ENCODE measurements at regions not wholly inside any gene's neighbourhood (a gene's known extent, or its start where the extent isn't known, plus 50 kb on each side); places are given as distances from the start of the nearest gene placed in this dataset.
"Not testable (repeated sequence)": the region's sequence is repeated elsewhere in the genome, so short reads cannot be mapped to it uniquely, and the experiment has no call there.

GRCh38 chrX:117400839-117401238 lies 715.8 kb downstream of the KLHL13 start:
- no peak for TF ChIP-seq CTCF (conservative IDR thresholded peaks at IDR 0.05; ENCODE audit: low read depth)
- POLR2A ChIA-PET (ENCODE audit: low non-redundant PET): no interaction called here
- DNase-seq (ENCODE audit: low spot score): no peak
- no peak overlapping the region for H3K27ac ChIP-seq
- CTCF ChIA-PET: interaction anchor here (0.6 kb wide), 1 partner anchor 622 kb away, joined by 3 read pairs; no protein-coding TSS in a partner anchor

GRCh38 chrX:117400005-117400404 lies 716.6 kb downstream of the KLHL13 start:
- ChIA-PET POLR2A (ENCODE audit: low non-redundant PET) (no interaction called here), CTCF (no interaction called here)
- DNase-seq (ENCODE audit: low spot score): no peak
- TF ChIP-seq CTCF (conservative IDR thresholded peaks at IDR 0.05; ENCODE audit: low read depth): no peak
- no peak overlapping the region for H3K27ac ChIP-seq

- DNase-seq (ENCODE audit: low spot score): peak; percentile 0
- CTCF ChIA-PET: no interaction called here
- no peak for TF ChIP-seq CTCF (conservative IDR thresholded peaks at IDR 0.05; ENCODE audit: low read depth)
- POLR2A ChIA-PET (ENCODE audit: low non-redundant PET): no interaction called here
- no peak overlapping the region for H3K27ac ChIP-seq
Measured at GRCh38 chrX:117397844-117398243, 718.8 kb downstream of the KLHL13 start.

GRCh38 chrX:117394506-117395070 lies 722.0 kb downstream of the KLHL13 start:
- CTCF ChIA-PET; POLR2A ChIA-PET (ENCODE audit: low non-redundant PET); DNase-seq (ENCODE audit: low spot score); H3K27ac ChIP-seq: not testable (repeated sequence)

- POLR2A ChIA-PET (ENCODE audit: low non-redundant PET); CTCF ChIA-PET; H3K27ac ChIP-seq; DNase-seq (ENCODE audit: low spot score): not testable (repeated sequence)
Measured at GRCh38 chrX:117392360-117392759, 724.2 kb downstream of the KLHL13 start.

- ChIA-PET CTCF (no interaction called here), POLR2A (ENCODE audit: low non-redundant PET) (no interaction called here)
- peak; percentile 46 for DNase-seq (ENCODE audit: low spot score)
Measured at GRCh38 chrX:117376460-117376859, 740.1 kb downstream of the KLHL13 start.

GRCh38 chrX:117335209-117335608 lies 781.4 kb downstream of the KLHL13 start:
- no peak for DNase-seq (ENCODE audit: low spot score)
- ChIA-PET POLR2A (ENCODE audit: low non-redundant PET) (no interaction called here), CTCF (no interaction called here)
- no peak for TF ChIP-seq CTCF (conservative IDR thresholded peaks at IDR 0.05; ENCODE audit: low read depth)
- no peak overlapping the region for H3K27ac ChIP-seq

More at GRCh38 chrX:117376460-117376859, 740.1 kb downstream of the KLHL13 start:
- H3K27ac ChIP-seq: no peak overlapping the region
- no peak for TF ChIP-seq CTCF (conservative IDR thresholded peaks at IDR 0.05; ENCODE audit: low read depth)

- no peak overlapping the region for H3K27ac ChIP-seq
- no peak for TF ChIP-seq CTCF (conservative IDR thresholded peaks at IDR 0.05; ENCODE audit: low read depth)
- POLR2A ChIA-PET (ENCODE audit: low non-redundant PET): no interaction called here
- CTCF ChIA-PET: no interaction called here
- no peak for DNase-seq (ENCODE audit: low spot score)
Measured at GRCh38 chrX:117327373-117327772, 789.2 kb downstream of the KLHL13 start.

Data from RWPE1 (cell line).